NOMO-1 treated with DMSO at 0.1 percent for 48 hours (cell line): ENCODE measurements at regions not wholly inside any gene's neighbourhood (a gene's known extent, or its start where the extent isn't known, plus 50 kb on each side); places are given as distances from the start of the nearest gene placed in this dataset.

ENCODE experiments used
- DNase-seq: peaks from one replicate; lab custom pipeline; 2025; ENCODE audit not compliant: unreplicated experiment; lab: John Stamatoyannopoulos, UW

- DNase-seq: no peak
These were observed 303.5 kb upstream of the KAZN start for GRCh38 chr1:14294860-14295536.

GRCh38 chr1:14296795-14297194, 301.7 kb upstream of the KAZN start:
- no peak for DNase-seq

DNA sequence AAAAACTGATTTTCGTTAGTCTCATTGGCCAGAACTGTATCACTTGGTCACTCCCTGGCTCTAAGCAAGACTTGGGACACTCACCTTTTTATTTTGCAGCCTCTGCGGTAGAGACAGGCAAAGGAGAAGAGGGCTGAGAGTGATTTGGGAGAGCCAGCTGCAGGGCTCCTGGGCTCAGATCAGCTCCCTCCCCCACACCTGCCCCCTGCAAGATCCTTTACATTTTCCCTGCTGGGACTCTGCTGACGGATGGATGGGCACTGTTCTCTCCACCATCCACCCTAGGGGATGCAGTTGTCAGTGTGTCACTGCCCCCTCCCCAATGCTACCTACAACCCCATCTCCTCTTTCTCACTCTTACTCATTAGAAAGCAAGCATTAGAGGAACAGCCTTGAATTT, 301.1 kb upstream of the KAZN start:
- DNase-seq: no peak

- no peak for DNase-seq
These were observed 299.7 kb upstream of the KAZN start for GRCh38 chr1:14298806-14299205.

DNA sequence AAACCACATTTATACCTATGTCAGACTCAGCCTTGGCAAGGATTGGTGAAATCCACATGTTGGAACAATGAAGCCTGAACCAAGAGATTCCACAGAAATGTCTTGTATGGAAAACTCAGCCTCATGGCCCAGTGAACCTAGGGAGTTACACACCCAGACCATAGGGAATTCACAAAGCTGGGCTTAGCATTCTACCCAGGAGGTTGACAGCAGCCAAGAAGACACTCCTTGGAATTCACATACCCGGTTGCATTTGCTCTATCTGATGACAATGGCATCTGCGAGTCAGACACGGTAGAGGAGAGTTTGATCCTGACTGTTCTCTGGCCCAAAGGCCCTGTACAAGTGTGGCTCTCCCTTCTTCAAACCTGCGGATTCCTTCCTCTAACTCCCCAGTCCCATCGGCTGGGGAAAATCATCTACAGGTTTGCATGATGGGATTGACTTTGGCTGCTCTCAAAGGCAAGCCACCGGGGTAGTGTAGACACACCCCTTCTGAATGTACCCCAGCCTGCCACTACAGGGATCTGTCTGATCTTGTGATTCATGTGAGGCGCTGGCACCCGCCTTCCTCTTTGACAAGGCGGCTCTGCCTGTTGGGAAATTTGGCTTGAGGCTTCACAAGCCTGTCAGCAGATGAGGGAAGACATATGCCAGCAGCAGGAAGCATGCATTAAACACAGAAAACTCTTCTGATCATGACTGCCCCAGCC, 297.3 kb upstream of the KAZN start:
- no peak for DNase-seq

DNA sequence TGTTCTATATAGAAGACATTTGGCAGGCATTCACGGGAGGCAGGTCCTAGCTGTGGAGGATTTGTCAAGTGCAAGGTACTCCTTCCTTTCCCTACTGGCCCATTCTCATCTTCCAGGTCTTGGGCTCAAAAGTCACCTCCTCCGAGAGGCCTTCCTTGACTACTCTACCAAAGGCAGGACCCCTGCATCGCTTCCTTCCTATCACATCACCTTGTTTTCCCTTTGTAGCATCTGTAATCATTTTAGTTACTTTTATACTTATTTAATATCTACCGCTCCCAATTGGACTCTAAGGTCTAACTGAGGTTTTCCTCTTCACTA, 296.8 kb upstream of the KAZN start:
- no peak for DNase-seq

DNA sequence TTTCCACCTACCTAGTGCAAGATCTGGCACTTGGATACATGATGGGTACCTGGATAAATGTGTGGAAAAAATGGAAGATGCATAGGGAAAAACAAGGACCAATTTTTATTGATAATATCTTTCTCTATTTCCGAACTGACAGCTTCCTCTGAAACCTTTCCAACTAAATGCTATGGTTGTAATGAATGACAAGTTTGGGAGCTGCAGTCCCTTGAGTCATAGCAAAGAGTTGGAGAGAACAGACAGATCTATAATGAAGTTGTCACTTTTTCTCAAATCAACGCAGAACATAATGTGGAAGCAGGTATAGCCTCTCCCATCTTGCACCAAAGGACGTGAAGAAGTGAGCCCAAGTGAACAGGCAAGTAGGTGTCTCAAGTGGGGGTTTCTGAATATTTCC, 296.5 kb upstream of the KAZN start:
- no peak for DNase-seq

DNA sequence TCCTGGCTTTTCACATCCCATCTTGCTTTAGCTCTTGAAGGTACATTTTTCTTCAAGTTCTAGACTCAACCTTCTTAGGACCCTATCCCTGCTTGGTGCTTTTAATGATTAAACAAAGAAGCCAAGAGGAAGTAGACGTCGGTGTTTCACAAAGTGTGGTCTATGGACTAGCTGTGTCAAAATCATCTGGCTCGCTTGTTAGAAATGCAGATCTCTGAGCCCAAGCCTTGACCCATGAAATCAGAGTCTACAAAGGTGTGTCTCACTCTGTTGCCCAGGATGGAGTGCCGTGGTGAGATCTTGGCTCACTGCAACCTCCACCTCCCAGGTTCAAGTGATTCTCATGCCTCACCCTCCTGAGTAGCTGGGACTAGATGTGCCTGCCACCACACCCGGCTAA, 295.5 kb upstream of the KAZN start:
- DNase-seq: no peak

GRCh38 chr1:14304381-14304865, 294.1 kb upstream of the KAZN start:
- DNase-seq: no peak

DNA sequence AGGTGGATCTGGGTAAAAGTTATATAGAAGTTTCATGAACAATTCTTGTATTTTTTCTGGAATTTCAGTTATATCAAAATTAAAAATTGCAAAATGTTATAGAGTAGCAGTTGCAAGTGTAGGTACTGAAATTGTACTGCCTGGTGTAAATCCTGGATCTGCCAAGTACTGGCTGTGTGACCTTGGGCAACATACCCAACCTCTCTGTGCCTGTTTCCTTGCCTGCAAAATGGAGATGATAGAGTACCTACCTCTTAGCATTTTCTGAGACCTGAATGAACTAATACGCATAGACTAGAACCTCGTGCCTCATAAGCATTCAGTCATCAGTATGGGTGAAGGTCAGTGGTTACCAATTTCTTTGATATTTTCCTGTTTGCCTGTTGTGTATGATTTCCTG, 290.0 kb upstream of the KAZN start:
- no peak for DNase-seq

DNA sequence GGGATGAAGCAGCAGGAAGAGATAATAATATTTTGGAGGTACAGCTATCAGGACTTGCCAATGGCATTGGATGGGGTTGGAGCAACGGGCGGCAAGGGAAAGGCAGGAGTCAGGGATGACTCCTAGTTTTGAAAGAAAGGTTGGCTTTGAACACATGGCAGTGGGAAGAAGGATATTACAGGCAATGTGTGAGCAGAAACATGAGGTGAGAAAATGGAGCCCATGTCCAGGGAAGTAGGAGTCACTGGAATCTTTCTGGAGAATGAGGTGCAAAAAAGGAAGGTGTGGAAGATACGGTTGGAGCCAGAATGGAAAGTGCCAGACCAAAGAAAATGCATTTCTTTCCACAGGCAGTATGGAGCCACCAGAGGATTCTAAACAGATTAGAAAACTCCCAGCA, 288.5 kb upstream of the KAZN start:
- DNase-seq: no peak

GRCh38 chr1:14310476-14310875, 288.0 kb upstream of the KAZN start:
- DNase-seq: no peak

- no peak for DNase-seq
These were observed 284.6 kb upstream of the KAZN start for GRCh38 chr1:14313731-14314431.

DNA sequence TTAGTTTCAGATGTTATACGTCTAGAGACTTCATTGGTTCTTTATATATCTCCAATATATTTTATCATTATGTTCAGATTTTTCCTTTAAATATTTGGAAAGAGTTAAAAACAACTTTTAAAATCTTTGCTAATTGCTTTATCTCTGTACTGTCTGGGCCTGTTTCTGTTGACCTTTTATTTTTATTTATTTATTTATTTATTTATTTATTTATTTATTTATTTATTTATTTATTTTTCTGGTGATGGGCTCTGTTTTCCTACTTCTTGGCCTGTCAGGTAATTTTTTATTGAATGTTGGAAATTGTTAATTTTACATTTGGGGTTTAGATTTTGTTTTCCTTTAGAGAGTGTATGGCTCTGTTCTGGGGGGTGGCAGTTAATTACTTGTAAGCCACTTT, 279.7 kb upstream of the KAZN start:
- DNase-seq: no peak

DNA sequence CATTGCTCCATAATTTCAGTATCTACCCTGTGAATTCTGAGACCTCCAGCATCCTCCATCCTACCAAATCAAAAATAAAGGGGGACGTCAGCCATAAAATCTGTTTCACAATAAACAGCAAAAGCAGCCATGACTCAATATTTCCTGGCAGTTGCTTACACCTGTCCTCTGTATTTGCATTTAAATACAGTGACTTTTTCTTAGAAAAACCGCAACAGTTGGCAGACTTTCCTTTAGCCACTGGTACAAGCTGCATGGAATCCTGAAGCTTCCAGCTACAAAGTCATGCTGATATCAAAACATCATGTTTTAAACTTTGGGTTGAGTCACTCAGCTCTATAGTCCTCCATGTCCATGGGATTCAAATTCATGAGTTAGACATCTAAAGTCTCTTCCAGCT, 278.0 kb upstream of the KAZN start:
- DNase-seq: no peak

GRCh38 chr1:14320986-14321385, 277.5 kb upstream of the KAZN start:
- no peak for DNase-seq

DNA sequence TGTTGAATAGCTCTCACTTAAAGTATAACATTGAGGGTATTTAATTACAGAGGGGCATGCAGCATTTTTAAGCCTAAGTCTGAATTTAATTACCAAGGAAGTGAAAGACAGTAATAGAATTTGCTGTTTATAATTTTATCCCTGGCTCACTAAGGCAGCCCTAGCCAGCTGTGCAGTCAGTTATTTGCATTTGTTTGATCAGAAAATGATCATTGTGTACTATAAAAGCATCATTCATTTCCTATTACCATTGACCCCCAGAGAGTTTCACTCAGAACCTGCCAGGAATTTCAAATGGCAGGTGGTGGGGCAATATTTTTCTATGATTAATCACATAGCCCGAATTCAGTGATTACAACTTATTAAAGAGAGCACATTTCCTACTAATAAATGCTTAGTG, 277.1 kb upstream of the KAZN start:
- no peak for DNase-seq

- no peak for DNase-seq
These were observed 274.8 kb upstream of the KAZN start for GRCh38 chr1:14323568-14324247.

DNA sequence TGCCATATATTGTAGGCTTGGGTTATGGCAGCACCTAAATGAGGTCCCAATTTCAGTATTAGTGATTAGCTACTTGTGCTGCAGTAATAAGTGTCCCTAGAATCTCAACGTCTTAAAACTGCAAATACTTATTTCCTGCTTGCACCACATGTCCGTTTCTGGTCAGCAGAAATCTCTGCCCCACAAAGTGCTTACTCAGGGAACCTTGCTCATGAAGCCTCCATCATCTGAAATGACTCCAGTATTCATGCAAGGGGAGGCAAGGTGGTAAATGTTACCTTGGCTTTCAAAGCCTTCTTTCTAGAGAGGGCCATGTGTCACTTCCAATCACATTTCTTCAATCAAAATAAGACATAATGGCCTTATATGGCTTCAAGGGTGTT, 274.2 kb upstream of the KAZN start:
- DNase-seq: no peak

DNA sequence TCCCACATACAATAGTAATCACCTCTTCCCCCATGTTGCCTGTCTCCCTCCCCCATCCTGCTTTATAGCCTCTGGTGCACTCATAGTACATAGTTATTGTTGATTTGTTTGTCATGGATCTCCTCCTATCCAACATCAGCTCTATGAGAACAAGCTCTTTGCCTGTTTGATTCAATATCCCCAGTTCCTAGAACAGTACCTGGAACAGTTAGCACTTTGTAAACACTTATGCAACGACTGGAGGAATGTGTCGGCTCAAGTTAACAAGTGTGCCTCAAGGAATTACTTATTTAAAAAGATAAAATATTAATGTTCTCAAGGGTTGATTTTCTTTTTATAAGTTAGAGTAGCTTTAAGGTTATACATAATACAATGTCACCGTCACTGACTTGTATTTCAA, 271.6 kb upstream of the KAZN start:
- DNase-seq: no peak

DNA sequence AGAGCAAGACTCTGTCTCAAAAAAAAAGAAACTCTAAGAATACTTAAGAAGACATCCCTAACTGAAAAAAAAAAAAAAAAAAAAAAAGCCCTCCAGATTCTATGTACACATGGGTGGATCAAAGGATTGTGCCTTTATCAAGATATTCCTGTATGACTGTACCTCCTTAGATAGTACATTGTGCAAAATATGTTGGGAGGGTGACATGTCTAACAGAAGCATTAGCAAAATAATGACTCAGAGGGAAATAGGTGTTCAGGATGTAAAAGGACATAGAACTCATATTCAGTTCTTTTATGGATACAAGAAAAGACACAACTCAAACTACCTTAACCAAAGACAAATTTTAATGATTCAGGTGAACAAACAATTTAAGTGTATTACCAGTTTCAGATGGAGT, 269.8 kb upstream of the KAZN start:
- DNase-seq: no peak

DNA sequence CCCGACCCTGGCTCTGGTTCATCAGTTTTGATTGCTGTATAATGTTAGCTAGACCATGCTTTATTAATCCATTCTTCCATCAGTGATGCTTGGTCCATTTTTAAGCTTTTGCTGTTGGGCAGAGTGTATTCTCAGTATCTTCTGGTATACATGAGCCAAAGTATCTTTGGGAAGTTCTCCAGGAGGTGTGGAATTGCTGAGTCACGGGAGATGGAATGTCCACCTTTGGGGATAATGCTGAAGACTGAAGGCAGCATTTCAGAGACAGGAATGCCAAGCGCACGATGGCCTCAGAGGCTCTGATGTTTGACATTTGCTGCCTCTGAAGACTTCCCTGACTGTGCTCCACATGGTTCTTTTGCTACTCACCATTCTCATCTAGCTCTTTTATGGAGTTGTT, 266.3 kb upstream of the KAZN start:
- no peak for DNase-seq
